SK-MEL-5 (cell line): ENCODE measurements at regions not wholly inside any gene's neighbourhood (a gene's known extent, or its start where the extent isn't known, plus 50 kb on each side); places are given as distances from the start of the nearest gene placed in this dataset.
"Not testable (repeated sequence)": the region's sequence is repeated elsewhere in the genome, so short reads cannot be mapped to it uniquely, and the experiment has no call there.

Experiments
- DNase-seq: peaks from one replicate; pipeline ENCODE4 v3.0.0-alpha.2; 2016; ENCODE audit warnings: low read depth, low spot score
- in situ Hi-C: cut with HindIII; loops from 2 replicates; pipeline ENCODE4 v1.10.0; 2016; ENCODE audit warnings: low sequenced_read_pairs, high pct_unique_total_duplicates, low pct_unique_long_range_greater_than_20kb

DNA sequence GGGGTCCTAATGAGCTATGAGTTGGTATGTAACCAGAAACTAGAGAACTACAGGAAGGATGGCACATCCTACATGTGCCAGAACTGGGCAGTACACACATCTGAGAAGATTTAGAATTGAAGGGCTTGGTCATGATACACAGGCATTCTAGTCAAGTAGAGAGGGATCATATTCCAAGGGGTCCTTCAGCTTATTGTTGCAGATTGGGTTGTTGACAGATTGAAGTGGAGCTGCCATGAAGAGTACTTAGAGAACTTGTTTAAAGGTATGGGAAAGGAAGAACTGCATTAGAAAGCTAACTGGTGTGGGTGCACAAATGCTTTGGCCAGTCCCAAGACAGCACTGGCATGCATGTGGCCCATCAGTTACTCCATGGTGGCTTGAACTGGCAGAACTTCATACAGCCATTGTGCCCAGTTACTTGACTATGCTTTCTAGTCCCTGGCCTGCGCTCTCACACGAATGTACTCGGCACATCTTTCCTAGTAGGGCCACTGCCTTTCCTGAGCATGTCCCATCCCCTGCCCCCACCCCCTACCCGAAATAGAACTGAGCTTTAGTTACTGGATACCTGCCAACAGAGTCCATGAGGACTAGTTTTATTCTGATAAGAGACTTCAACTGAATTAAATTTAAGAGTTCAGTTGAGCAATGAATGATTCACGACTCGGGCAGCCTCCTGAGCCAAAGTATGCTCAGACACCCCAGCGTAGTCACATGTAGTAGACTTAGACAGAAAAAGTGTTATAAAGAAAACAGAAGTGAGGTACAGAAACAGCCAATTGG is 64.0 kb downstream of the CCNG2 start:
- in situ Hi-C loops, result no loop called here
- no peak for DNase-seq

DNA sequence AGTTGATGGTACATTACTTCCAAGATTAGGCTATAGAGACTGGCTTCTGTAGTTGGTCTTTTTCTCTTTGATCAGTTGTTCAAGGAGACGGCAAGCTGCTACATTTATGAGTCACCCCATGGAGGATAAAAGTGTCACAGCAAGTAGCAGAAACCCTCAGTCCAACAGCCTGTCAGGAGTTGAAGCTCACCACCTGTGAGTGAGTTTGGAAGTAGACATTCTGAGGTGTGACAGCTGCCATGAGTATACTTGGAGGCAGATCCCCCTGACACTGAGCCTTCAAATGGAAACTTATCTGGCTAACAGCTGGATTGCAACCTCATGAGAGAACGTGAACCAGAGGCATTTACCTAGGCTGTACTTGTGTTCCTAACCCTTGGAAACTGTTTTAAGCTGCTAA is 68.0 kb downstream of the CCNG2 start:
- in situ Hi-C loops, result no loop called here
- DNase-seq, result no peak

DNA sequence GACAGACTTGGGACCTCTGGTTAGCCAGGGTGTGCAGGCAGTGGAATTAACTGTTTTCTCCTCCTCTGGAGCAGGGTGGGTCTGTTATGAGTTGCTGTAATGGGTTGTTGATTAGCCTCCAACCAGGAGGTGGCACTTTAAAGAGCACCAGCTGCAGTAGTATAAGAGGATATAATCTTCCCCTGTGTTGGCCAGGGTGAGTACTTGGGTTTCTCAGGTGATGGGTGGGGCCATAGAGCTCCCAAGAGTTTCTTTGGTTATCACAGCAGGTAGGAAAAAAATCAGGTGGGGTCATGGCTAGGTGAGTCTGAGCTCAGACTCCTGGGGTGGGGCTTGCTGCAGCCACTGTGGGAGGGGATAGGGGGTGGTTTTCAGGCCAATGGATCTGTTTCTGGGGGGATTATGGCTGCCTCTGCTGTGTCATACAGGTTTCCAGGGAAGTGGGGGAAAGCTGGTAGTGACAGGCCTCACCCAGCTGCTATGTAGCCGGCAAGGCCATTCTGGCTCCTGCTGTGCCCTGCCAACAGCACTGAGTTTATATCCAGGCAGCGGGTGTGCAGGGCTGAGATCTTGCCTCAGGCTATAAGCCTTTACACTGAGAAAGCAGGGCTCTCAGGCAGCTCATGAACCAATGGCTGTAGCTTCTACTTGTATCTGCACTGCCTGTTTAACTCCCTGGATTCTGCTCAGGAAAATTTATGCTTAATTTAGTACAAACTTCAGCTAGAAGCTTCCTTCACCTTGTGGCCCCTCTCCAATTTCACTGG is 70.1 kb downstream of the CCNG2 start:
- in situ Hi-C loops, result no loop called here

DNA sequence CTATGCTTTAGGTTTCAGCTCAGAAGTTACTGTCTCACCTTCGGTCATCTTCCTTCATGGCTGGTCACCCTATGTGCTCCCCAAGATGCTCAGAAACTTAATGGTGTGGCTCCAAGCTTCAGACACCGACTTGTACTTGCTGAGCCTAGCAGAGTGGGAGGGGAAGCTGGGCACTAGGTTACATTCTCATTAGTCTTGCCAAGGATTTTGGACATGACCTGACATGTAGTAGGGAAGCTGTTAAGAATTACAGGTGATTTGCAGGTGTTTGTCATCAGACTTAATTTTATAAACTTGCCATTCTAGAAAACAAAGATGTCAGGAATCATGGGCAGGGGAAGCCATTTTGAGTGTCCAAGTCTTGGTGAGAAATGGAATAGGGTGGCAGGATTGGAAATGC is 72.4 kb downstream of the CCNG2 start:
- in situ Hi-C loops, result no loop called here
- DNase-seq, result no peak

More for the DNA sequence above, 70.1 kb downstream of the CCNG2 start:
- DNase-seq, result no peak

DNA sequence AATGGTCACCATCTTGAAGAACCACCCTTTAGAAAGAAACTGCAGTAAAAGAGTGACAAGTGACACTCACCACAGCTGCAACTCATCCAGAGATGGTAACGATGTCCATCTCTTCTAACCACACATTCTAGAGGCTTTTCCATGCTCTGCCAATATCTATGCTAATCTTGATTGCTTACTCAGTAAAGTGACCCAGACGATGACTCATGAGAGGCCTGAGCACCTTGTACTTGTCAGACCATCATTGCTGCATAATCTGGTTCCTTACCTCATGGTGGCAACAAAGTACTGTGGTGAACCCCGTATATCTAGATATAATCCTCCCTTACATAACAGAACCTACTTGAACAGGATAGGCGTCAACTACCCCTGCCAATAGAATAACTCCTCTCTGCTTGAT is 75.6 kb downstream of the CCNG2 start:
- in situ Hi-C loops, result no loop called here
- no peak for DNase-seq

DNA sequence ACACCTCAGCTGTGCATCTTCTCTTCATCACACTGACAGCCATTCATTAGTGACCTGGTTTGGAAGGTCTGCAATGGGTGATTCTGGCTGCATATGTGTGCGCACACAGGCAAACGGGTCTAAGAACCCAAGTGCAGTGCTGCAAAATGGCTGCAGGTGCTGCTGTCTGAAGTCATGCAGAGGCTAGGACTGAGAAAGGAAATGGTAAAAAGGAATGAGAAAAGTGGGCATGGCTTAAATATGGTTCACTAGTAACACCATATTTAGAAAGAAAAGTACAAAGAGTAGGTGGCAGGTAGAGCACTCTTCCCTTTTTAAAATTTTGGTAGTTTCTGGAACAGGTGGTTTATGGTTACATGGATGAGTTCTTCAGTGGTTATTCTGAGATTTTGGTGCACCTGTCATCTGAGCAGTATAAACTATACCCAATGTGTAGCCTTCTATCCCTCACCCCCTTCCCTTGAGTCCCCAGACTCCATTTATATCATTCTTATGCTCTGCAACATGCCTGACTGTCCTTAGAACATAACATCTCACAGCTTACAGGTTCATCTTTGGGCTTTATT is 78.4 kb downstream of the CCNG2 start:
- in situ Hi-C loops, result no loop called here
- no peak for DNase-seq

DNA sequence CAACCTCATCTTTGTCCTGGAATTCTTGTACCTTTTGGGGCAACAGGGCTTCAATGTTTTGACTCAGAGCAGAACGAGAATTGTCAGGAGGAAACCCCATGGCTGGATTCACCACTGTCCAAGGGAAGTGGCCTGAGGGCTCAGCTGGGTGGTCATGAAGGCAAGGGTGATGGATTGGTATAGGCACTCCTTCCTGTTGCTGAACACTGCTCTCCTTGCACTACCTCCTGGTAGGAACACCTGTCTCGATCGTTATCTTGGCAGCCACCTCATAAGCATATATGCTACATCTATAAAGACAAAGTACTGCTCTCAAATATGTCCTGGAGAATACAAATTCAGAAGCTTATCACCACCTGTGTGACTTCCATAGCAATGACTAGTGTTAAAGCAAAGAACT is 79.8 kb downstream of the CCNG2 start:
- in situ Hi-C loops, result no loop called here
- DNase-seq, result no peak

DNA sequence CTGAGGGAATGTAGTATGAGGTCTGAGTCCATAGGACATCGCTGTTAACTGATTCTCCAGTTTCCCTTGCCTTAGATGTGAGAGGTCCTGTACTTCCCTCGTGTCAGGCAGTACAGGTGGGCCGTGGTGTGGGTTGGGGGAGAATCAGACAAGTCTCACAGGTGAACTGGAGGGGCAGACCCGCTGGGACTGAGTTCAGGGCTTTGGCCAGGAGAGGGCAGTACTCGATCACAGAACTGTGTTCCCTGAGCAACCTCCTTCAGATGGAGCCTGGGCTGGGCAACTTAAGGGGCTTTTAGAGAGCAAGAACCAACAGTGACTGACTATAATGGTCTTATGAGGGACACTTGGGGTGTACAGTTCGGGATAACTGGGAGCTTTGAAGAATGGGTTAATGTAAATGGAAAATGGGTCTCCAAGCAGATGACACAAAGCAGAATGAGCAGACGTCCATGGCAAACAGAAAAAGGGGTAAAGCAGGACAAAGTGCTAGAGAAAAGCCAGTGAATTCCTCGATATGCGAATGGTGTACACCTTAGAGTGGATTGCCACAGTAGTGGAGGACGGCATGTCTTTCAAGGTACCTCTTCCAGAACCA is 83.6 kb downstream of the CCNG2 start:
- DNase-seq, result peak; percentile 69
- in situ Hi-C loops, result no loop called here

DNA sequence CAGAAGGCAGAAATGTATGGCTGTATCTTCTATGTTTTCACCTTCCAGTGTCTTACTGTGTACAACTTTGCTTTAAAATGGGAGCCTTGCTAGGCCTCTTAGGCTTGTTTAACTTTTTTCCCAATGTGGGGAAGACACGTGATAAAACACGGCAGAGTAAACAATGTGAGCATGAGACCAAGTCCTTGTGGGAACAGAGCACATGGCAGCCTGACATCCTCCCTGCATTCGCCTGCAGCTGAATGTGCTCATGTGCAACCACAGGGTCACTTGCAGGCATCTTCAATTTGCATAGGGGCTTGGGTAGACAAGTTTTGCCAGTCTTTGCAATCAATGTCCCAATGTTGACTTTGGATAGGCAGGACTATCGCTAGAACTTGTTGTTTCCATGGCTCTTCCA is 91.8 kb downstream of the CCNG2 start:
- peak; percentile 47 for DNase-seq
- in situ Hi-C loops, result no loop called here

DNA sequence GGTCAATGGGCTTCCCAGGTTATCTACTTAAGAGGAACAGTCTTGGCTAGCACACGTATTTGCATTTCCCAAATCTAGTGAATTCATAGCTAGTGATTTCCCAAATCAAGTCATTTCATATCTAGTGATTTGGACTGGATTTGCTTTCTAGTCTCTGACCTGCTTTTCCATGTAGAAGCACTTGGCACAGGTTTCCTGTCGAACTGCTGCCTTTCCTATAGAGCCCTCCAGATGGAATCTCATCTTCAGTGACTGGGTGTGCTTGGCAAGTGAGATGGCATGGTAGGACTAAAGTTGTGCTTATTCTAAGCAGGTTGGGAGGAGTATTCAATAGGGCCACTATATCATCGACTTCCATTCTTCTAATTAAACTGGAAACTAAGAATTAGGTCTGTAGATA is 94.7 kb downstream of the CCNG2 start:
- in situ Hi-C loops, result no loop called here

DNA sequence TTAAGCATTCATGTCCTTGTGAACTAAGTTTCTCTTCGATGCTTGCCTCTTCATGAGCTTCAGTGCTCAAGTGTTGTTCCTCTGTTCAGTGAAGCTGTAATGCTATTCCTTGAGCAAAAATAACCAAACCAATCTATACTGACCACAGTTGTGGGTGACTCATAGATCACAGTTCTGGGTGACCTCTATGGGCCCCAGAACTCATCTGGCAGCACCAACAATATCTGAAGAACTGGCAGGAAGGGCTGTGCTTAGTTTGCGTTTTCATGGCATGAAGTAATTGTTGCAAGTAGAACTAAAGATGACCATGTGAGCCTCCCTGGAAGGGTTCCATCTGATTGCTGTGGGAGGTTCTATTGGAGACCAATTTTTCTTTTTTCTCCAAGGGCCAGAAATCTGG is 106.2 kb downstream of the CCNG2 start:
- in situ Hi-C loops, result no loop called here
- no peak for DNase-seq

More for the DNA sequence above, 94.7 kb downstream of the CCNG2 start:
- DNase-seq, result no peak

DNA sequence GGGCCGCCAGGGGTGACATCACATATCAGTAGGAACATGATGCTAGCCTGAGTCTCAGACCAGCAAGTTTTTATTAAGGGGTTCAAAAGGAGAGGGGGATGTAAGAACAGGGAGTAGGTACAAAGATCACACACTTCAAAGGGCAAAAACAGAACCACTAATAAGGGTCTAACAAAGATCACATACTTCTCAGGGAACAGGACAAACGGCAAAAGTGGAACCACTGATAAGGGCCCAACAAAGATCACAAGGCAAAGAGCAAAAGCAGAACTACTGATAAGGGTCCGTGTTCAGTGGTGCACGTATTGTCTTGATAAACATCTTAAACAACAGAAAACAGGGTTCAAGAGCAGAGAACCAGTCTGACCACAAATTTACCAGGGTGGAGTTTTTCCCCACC is 107.0 kb downstream of the CCNG2 start:
- DNase-seq, in situ Hi-C loops: not testable (repeated sequence)

DNA sequence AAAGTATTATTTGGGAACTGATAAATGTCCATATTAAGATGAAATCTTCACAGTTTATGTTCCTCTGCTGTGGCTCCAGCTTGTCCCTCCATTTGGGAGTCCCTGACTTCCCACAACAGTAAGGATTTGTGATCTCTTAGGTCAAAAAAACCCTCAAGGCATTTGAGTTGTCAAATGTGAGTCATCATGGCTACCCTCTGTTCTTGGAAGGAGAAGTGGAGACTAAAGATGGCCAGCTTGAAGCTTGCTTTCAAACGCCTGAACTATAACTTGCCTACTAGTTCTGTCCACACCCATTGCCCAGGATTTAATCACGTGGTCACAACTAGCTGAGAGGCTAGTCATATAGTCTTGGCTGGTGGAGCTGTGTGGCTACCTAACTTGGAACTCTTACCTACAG is 107.8 kb downstream of the CCNG2 start:
- in situ Hi-C loops, result no loop called here
- peak; percentile 4 for DNase-seq

DNA sequence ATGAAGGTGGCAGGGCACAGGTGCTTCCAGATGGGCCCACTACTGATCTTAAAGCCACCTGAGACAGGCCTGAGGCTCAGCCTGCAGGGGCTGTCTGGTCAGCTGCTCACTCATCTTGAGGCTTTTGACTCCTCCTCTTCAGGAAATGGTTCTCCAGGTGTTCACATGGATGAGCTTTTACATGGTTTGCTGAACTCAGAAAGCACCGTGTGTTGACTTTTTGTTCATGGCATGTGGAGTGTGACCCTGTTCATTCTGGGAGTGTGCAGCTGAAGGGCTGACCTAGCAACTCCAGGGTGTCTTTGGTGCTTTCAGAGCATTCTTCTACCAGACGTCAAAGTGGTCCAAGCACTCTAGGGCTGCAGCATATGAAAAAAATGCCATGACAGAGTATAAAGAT is 111.1 kb downstream of the CCNG2 start:
- in situ Hi-C loops, result no loop called here

DNA sequence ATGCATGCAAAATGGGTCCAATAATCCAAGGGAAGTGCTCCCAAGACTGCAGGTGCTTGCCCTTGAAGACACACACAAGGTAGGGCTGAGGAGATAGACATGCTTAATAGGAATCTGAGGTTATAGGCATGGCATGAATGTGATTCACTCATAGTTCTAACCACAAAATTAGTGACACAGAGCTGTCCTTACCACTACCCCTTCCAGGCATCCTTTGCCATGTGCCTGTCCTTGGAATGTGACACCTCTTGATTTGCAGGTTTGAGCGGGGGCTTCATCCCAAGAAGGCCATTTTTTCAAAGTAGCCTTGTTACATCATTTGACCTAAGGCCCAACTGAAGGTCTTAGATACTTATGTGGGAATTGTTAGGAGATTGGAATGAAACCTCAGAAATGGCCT is 112.5 kb downstream of the CCNG2 start:
- DNase-seq, result no peak
- in situ Hi-C loops, result no loop called here

More for the DNA sequence above, 111.1 kb downstream of the CCNG2 start:
- DNase-seq, result no peak

DNA sequence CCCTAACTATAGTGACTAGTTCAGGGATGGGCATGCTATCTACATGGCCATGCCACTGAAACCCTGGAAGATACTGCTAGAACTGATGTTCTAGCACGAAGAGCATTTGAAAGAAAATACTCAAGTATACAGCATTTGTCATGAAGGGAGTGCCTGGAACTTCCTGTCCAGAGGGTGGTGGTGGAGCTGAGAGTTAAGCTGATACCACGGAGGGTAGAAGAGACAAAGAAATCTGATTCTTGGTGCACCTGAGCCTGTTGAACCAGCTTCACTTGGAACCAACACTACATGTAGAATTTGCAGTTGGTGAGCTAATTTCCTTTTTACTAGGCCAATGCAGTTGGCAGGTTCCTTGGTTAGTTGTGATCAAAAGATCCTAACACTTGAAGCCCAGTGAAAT is 116.4 kb downstream of the CCNG2 start:
- DNase-seq, result no peak
- in situ Hi-C loops, result no loop called here

DNA sequence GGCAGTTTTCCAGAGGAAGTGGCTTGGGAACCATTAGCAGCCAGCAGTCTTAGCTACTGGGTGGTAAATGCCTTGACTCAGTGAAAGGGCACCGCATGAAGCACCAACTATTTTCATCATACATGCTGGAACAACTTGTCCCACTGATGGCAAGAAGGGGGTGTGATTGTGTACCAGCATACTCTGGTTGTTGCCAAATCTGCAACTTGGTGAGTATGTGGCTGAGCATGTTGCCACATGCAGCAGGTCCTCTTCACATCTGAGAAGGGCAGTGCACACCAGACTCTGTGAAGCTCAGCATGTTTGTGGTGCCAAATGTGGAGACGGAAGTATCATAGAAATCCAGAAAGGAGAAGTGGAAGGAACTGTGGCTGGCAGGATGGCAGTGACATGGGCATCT is 122.1 kb downstream of the CCNG2 start:
- in situ Hi-C loops, DNase-seq: not testable (repeated sequence)

DNA sequence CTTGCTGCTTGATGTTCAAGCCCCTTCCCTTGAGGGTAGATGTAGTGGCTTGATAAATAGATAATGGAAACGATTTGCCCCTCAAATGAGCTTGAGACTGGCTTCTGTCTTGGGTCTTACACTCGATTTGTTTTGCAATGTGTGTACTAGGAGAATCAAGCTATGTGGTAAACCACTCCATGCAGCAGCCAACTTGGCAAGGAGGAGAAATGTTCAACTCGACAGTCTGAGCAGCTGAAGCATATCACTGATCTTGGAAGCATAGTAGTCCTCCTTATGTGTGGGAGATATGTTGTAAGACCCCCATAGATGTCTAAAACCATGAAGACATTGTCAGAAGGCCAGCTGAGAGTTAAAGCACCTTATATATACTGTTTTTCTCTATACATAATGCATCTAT is 125.3 kb downstream of the CCNG2 start:
- in situ Hi-C loops, result no loop called here

More for the DNA sequence above, 125.3 kb downstream of the CCNG2 start:
- no peak for DNase-seq
